WTC11 (cell line): ENCODE measurements at regions not wholly inside any gene's neighbourhood (a gene's known extent, or its start where the extent isn't known, plus 50 kb on each side); places are given as distances from the start of the nearest gene placed in this dataset.

Source experiments
- MYBL2 ChIP-seq: sonication (generic); formaldehyde crosslinking; IDR thresholded peaks from 2 replicates; pipeline ENCODE4 v1.8.1; 2023; ENCODE audit warnings: mild to moderate bottlenecking, moderate library complexity, missing genetic modification reagents
- ZBTB21 ChIP-seq: sonication (generic); formaldehyde crosslinking; IDR thresholded peaks from 2 replicates; pipeline ENCODE4 v1.8.1; 2023; ENCODE audit warnings: mild to moderate bottlenecking, missing genetic modification reagents, borderline replicate concordance
- TF ChIP-seq, protein P1 (sequence below): fragments of 200-600 bp; IDR thresholded peaks from 2 replicates; pipeline ENCODE4 v1.8.0; 2022; ENCODE audit warnings: antibody characterized with exemption
- TF ChIP-seq, protein P2 (sequence below): sonication (generic); formaldehyde crosslinking; IDR thresholded peaks from 2 replicates; pipeline ENCODE4 v1.8.0; 2022; ENCODE audit warnings: missing genetic modification reagents

GRCh38 chr1:4219111-4219510, 319.0 kb upstream of the C1orf174 start:
- TF ChIP-seq, protein P1, sequence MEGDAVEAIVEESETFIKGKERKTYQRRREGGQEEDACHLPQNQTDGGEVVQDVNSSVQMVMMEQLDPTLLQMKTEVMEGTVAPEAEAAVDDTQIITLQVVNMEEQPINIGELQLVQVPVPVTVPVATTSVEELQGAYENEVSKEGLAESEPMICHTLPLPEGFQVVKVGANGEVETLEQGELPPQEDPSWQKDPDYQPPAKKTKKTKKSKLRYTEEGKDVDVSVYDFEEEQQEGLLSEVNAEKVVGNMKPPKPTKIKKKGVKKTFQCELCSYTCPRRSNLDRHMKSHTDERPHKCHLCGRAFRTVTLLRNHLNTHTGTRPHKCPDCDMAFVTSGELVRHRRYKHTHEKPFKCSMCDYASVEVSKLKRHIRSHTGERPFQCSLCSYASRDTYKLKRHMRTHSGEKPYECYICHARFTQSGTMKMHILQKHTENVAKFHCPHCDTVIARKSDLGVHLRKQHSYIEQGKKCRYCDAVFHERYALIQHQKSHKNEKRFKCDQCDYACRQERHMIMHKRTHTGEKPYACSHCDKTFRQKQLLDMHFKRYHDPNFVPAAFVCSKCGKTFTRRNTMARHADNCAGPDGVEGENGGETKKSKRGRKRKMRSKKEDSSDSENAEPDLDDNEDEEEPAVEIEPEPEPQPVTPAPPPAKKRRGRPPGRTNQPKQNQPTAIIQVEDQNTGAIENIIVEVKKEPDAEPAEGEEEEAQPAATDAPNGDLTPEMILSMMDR, result no peak
- TF ChIP-seq, protein P2, sequence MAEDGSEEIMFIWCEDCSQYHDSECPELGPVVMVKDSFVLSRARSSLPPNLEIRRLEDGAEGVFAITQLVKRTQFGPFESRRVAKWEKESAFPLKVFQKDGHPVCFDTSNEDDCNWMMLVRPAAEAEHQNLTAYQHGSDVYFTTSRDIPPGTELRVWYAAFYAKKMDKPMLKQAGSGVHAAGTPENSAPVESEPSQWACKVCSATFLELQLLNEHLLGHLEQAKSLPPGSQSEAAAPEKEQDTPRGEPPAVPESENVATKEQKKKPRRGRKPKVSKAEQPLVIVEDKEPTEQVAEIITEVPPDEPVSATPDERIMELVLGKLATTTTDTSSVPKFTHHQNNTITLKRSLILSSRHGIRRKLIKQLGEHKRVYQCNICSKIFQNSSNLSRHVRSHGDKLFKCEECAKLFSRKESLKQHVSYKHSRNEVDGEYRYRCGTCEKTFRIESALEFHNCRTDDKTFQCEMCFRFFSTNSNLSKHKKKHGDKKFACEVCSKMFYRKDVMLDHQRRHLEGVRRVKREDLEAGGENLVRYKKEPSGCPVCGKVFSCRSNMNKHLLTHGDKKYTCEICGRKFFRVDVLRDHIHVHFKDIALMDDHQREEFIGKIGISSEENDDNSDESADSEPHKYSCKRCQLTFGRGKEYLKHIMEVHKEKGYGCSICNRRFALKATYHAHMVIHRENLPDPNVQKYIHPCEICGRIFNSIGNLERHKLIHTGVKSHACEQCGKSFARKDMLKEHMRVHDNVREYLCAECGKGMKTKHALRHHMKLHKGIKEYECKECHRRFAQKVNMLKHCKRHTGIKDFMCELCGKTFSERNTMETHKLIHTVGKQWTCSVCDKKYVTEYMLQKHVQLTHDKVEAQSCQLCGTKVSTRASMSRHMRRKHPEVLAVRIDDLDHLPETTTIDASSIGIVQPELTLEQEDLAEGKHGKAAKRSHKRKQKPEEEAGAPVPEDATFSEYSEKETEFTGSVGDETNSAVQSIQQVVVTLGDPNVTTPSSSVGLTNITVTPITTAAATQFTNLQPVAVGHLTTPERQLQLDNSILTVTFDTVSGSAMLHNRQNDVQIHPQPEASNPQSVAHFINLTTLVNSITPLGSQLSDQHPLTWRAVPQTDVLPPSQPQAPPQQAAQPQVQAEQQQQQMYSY, result no peak
- TF ChIP-seq ZBTB21 (CRISPR knock-in tag), result no peak
- no peak for TF ChIP-seq MYBL2
